ENCODE measurements at regions not wholly inside any gene's neighbourhood (a gene's known extent, or its start where the extent isn't known, plus 50 kb on each side); places are given as distances from the start of the nearest gene placed in this dataset.
"Not testable (repeated sequence)": the region's sequence is repeated elsewhere in the genome, so short reads cannot be mapped to it uniquely, and the experiment has no call there.

GRCh38 chr2:21854938-21855337 lies 731.2 kb downstream of the TDRD15 start:
- DNase-seq (ENCODE audit: low read depth) = no peak

- no peak for DNase-seq (ENCODE audit: low read depth)
These were observed 732.9 kb downstream of the TDRD15 start for GRCh38 chr2:21856708-21857107.

GRCh38 chr2:21860907-21861306 lies 737.1 kb downstream of the TDRD15 start:
- DNase-seq (ENCODE audit: low read depth) = no peak

GRCh38 chr2:21866316-21866715 lies 742.5 kb downstream of the TDRD15 start:
- DNase-seq (ENCODE audit: low read depth) = no peak

GRCh38 chr2:21887881-21888280 lies 764.1 kb downstream of the TDRD15 start:
- no peak for DNase-seq (ENCODE audit: low read depth)

GRCh38 chr2:21890041-21890440 lies 766.3 kb downstream of the TDRD15 start:
- DNase-seq (ENCODE audit: low read depth) = no peak

GRCh38 chr2:21890716-21891115 lies 766.9 kb downstream of the TDRD15 start:
- DNase-seq (ENCODE audit: low read depth) = no peak

GRCh38 chr2:21891191-21891590 lies 767.4 kb downstream of the TDRD15 start:
- DNase-seq (ENCODE audit: low read depth) = no peak

- no peak for DNase-seq (ENCODE audit: low read depth)
These were observed 768.4 kb downstream of the TDRD15 start for GRCh38 chr2:21892140-21892539.

GRCh38 chr2:21895200-21895599 lies 771.4 kb downstream of the TDRD15 start:
- no peak for DNase-seq (ENCODE audit: low read depth)

- not testable (repeated sequence) for DNase-seq (ENCODE audit: low read depth)
These were observed 785.1 kb downstream of the TDRD15 start for GRCh38 chr2:21908712-21909380.

GRCh38 chr2:21910832-21911507 lies 787.2 kb downstream of the TDRD15 start:
- no peak for DNase-seq (ENCODE audit: low read depth)

GRCh38 chr2:21912405-21912804 lies 788.6 kb downstream of the TDRD15 start:
- no peak for DNase-seq (ENCODE audit: low read depth)

- DNase-seq (ENCODE audit: low read depth) = no peak
These were observed 791.4 kb downstream of the TDRD15 start for GRCh38 chr2:21915201-21915600.

GRCh38 chr2:21916934-21917522 lies 793.3 kb downstream of the TDRD15 start:
- DNase-seq (ENCODE audit: low read depth) = no peak

- DNase-seq (ENCODE audit: low read depth) = no peak
These were observed 797.0 kb downstream of the TDRD15 start for GRCh38 chr2:21920721-21921120.

GRCh38 chr2:21924640-21925285 lies 801.0 kb downstream of the TDRD15 start:
- DNase-seq (ENCODE audit: low read depth) = no peak

GRCh38 chr2:21928292-21928691 lies 804.5 kb downstream of the TDRD15 start:
- DNase-seq (ENCODE audit: low read depth) = no peak

- DNase-seq (ENCODE audit: low read depth) = no peak
These were observed 806.5 kb downstream of the TDRD15 start for GRCh38 chr2:21930226-21930625.

- no peak for DNase-seq (ENCODE audit: low read depth)
These were observed 816.2 kb downstream of the TDRD15 start for GRCh38 chr2:21939967-21940366.

GRCh38 chr2:21944536-21944935 lies 820.8 kb downstream of the TDRD15 start:
- DNase-seq (ENCODE audit: low read depth) = no peak

GRCh38 chr2:21945658-21946057 lies 821.9 kb downstream of the TDRD15 start:
- DNase-seq (ENCODE audit: low read depth) = no peak

- DNase-seq (ENCODE audit: low read depth) = no peak
These were observed 823.3 kb downstream of the TDRD15 start for GRCh38 chr2:21947046-21947445.
